Adrenal gland (tissue), 9 donors: ENCODE measurements at regions not wholly inside any gene's neighbourhood (a gene's known extent, or its start where the extent isn't known, plus 50 kb on each side); places are given as distances from the start of the nearest gene placed in this dataset.
A peak's percentile ranks its signal among the peaks of the same experiment; 100 is the strongest.

Experiments
- DNase-seq, 7 donors: peaks; one replicate each; pipeline ENCODE4 v3.0.0-alpha.2; 2019 to 2020
- H3K27ac ChIP-seq, 5 donors: fragments of 200-600 bp; sonication (generic) in 4 of 5; 1 replicate in 3 of 5; 2 replicates in 2 of 5; pipeline versions ENCODE4 v1.5.1 to v1.8.0; 2016 to 2020; ENCODE audit warnings: mild to moderate bottlenecking in 1 of 5
- H3K27me3 ChIP-seq: fragments of 200-600 bp; 2 replicates; pipeline ENCODE4 v1.8.0; 2021
- H3K36me3 ChIP-seq, 2 donors: fragments of 200-600 bp; replicated peaks in 1 of 2; 1 replicate in 1 of 2; 2 replicates in 1 of 2; pipeline versions ENCODE4 v1.5.1 to v1.8.0; 2018 to 2022
- H3K4me1 ChIP-seq, 2 donors: fragments of 200-600 bp; replicated peaks in 1 of 2; 1 replicate in 1 of 2; 2 replicates in 1 of 2; pipeline versions ENCODE4 v1.5.1 to v1.8.0; 2018 to 2021
- H3K4me3 ChIP-seq, 4 donors: fragments of 200-600 bp; sonication (generic) in 3 of 4; one replicate each; pipeline ENCODE4 v1.5.1; 2016 to 2018
- H3K9me3 ChIP-seq, 3 donors: fragments of 200-600 bp; sonication (generic) in 1 of 3; replicated peaks in 1 of 3; 1 replicate in 2 of 3; 2 replicates in 1 of 3; pipeline versions ENCODE4 v1.5.1 to v1.8.0; 2016 to 2021
- CTCF ChIP-seq, 6 experiments: fragments of 450-650 bp in 4 of 6; fragments of 200-600 bp in 2 of 6; sonication (generic) in 1 of 6; IDR thresholded peaks; 1 replicate in 5 of 6; 2 replicates in 1 of 6; pipeline versions ENCODE4 v1.5.1 to v1.8.0; 2016 to 2021; ENCODE audit warnings: antibody characterized with exemption in 6 of 6, mild to moderate bottlenecking in 2 of 6, moderate library complexity in 1 of 6
- POLR2A ChIP-seq, 2 donors: fragments of 450-650 bp; IDR thresholded peaks; one replicate each; pipeline ENCODE4 v1.6.1; 2017; ENCODE audit warnings: antibody characterized with exemption in 2 of 2, mild to moderate bottlenecking in 2 of 2, moderate library complexity in 1 of 2
- WGBS, 4 donors: extraction: QIAGEN DNeasy Blood & Tissue Kit in 2 of 4; methylation state at CpG; one replicate each; pipeline versions ENCODE4 v1.1.5 to v1.1.7; 2013 to 2017; 5-methylcytosine and 5-hydroxymethylcytosine counted together
- intact Hi-C, 2 donors: fragments of 100-400 bp; cut with DNase I; formaldehyde crosslinking; loops; one replicate each; pipeline versions ENCODE4 v1.14.1 to v1.15.0; 2022 to 2023
- donor health status: healthy with polysubstance abuse.
- donor health status: Bipolar disorder and iron deficiency.
- donor health status: DM: yes; HTN: yes; CAD: no.
- donor health status: DM: no; HTN: no; CAD: no.
- donor health status: DM: no; HTN: no; CAD: no.

- no peaks in the 10 kb centered on the region for H3K36me3 ChIP-seq
- TF ChIP-seq CTCF (IDR thresholded peaks at IDR 0.05) (no peak), POLR2A (IDR thresholded peaks at IDR 0.05) (no peak)
These were observed 197.7 kb downstream of the CASP12 start for GRCh38 chr11:104700609-104701008.

GRCh38 chr11:104699981-104700380 is 198.3 kb downstream of the CASP12 start:
- TF ChIP-seq CTCF (IDR thresholded peaks at IDR 0.05) = no peak
- TF ChIP-seq POLR2A (IDR thresholded peaks at IDR 0.05) = no peak
- intact Hi-C loops = no loop called here
- H3K27me3 ChIP-seq = no peaks in the 10 kb centered on the region

More at GRCh38 chr11:104700609-104701008, 197.7 kb downstream of the CASP12 start:
- Histone ChIP-seq H3K9me3 (no peaks in the 10 kb centered on the region), H3K27ac (no peak overlapping the region), H3K27me3 (no peaks in the 10 kb centered on the region), H3K4me1 (peaks cover 0 to 5% of the 10 kb centered on the region in 2 donors), H3K4me3 (no peak overlapping the region)
- intact Hi-C loops = no loop called here
- no peak for DNase-seq

GRCh38 chr11:104695065-104695463 is 203.2 kb downstream of the CASP12 start:
- no peak for DNase-seq
- H3K4me3 ChIP-seq = no peak overlapping the region
- no peaks in the 10 kb centered on the region for H3K9me3 ChIP-seq
- H3K36me3 ChIP-seq = no peaks in the 10 kb centered on the region
- peaks cover 0 to 12% of the 10 kb centered on the region in 2 donors for H3K4me1 ChIP-seq
- intact Hi-C loops = no loop called here
- H3K27me3 ChIP-seq = no peaks in the 10 kb centered on the region
- no peak overlapping the region for H3K27ac ChIP-seq
- TF ChIP-seq CTCF (IDR thresholded peaks at IDR 0.05) (no peak), POLR2A (IDR thresholded peaks at IDR 0.05) (no peak)

More at GRCh38 chr11:104699981-104700380, 198.3 kb downstream of the CASP12 start:
- Histone ChIP-seq H3K36me3 (no peaks in the 10 kb centered on the region), H3K4me3 (no peak overlapping the region), H3K9me3 (no peaks in the 10 kb centered on the region), H3K4me1 (peaks cover 0 to 3% of the 10 kb centered on the region in 2 donors), H3K27ac (no peak overlapping the region)
- no peak for DNase-seq

GRCh38 chr11:104694259-104695064 is 203.8 kb downstream of the CASP12 start:
- 61 to 74% (median 70%) methylated on average over 7 of the region's 7 CpGs for WGBS, 4 donors
- peak in 5 of 7 donors; percentile 25 to 52 (median 27) for DNase-seq
- H3K27me3 ChIP-seq = no peaks in the 10 kb centered on the region
- H3K4me3 ChIP-seq = no peak overlapping the region
- no peak for TF ChIP-seq CTCF (IDR thresholded peaks at IDR 0.05)
- no peak for TF ChIP-seq POLR2A (IDR thresholded peaks at IDR 0.05)
- H3K9me3 ChIP-seq = no peaks in the 10 kb centered on the region
- H3K36me3 ChIP-seq = no peaks in the 10 kb centered on the region
- no peak overlapping the region for H3K27ac ChIP-seq
- intact Hi-C loops = no loop called here
- peaks cover 0 to 12% of the 10 kb centered on the region in 2 donors for H3K4me1 ChIP-seq
